Pancreas (tissue), 10 donors: ENCODE measurements at regions not wholly inside any gene's neighbourhood (a gene's known extent, or its start where the extent isn't known, plus 50 kb on each side); places are given as distances from the start of the nearest gene placed in this dataset.

ENCODE experiments used
- ATAC-seq, 4 donors: fragments of 200-7000 bp; cut with Tn5 transposase; one replicate each; pipeline versions ENCODE4 v1.8.0 to v1.9.1; 2020; ENCODE audit warnings: mild to moderate bottlenecking in 4 of 4, moderate library complexity in 4 of 4
- DNase-seq, 6 donors: peaks; one replicate each; pipeline ENCODE4 v3.0.0-alpha.2; 2020
- FAIRE-seq: peaks from 2 replicates; lab custom pipeline; 2012; peaks lifted over from hg19 to GRCh38; lab: Jason Lieb, UNC
- H3K27ac ChIP-seq, 4 donors: fragments of 200-600 bp; sonication (generic); 1 replicate in 3 of 4; 2 replicates in 1 of 4; pipeline versions ENCODE4 v1.5.0 to v1.8.0; 2020
- H3K27me3 ChIP-seq, 4 donors: fragments of 200-600 bp; one replicate each; pipeline ENCODE4 v1.8.0; 2021
- H3K36me3 ChIP-seq, 3 donors: fragments of 200-600 bp; sonication (generic) in 1 of 3; one replicate each; pipeline versions ENCODE4 v1.5.0 to v1.8.0; 2020 to 2021
- H3K4me1 ChIP-seq, 3 donors: fragments of 200-600 bp; one replicate each; pipeline ENCODE4 v1.8.0; 2021
- H3K4me3 ChIP-seq, 4 donors: fragments of 200-600 bp; sonication (generic) in 2 of 4; one replicate each; pipeline versions ENCODE4 v1.5.0 to v1.8.0; 2020 to 2021
- H3K9me3 ChIP-seq, 4 donors: fragments of 200-600 bp; one replicate each; pipeline ENCODE4 v1.8.0; 2021
- CTCF ChIP-seq, 4 donors: fragments of 200-600 bp; sonication (generic) in 3 of 4; IDR thresholded peaks; one replicate each; pipeline versions ENCODE4 v1.5.0 to v1.8.0; 2021; ENCODE audit warnings: antibody characterized with exemption in 4 of 4
- WGBS, 2 donors: extraction: QIAGEN DNeasy Blood & Tissue Kit; methylation state at CpG; one replicate each; pipeline ENCODE4 v1.1.7; 2013; 5-methylcytosine and 5-hydroxymethylcytosine counted together
- intact Hi-C, 3 donors: fragments of 100-400 bp; cut with DNase I; formaldehyde crosslinking; loops; one replicate each; pipeline versions ENCODE4 v1.11.1 to v1.14.2; 2022
- donor health status: healthy with polysubstance abuse.
- donor health status: DM: no; HTN: no; CAD: no; lungs with moderate emphysema.
- donor health status: DM: no; HTN: no; CAD: no.
- donor health status: control.
- donor health status: control.
- donor health status: Bipolar disorder and iron deficiency.
- donor health status: DM: yes; HTN: yes; CAD: no.
- donor health status: DM: no; HTN: no; CAD: no.
- donor health status: DM: no; HTN: no; CAD: no.
- donor health status: DM: yes; HTN: yes; CAD: no.

- peak overlapping the region in 1 of 4 donors; percentile 10 for H3K27ac ChIP-seq
- peak overlapping the region in 1 of 4 donors; percentile 17 for H3K4me3 ChIP-seq
- H3K9me3 ChIP-seq: no peaks in the 10 kb centered on the region
- 8 to 10% methylated on average over 3 of the region's 3 CpGs for WGBS, 2 donors
- no peaks in the 10 kb centered on the region for H3K27me3 ChIP-seq
- FAIRE-seq (no peak), ATAC-seq (peak; percentile 52 to 72 (median 58)), DNase-seq (no peak)
- intact Hi-C loops: loop anchor here in 1 of 3 donors (5.0 kb wide), 1 partner anchor 607 kb away; no protein-coding TSS in a partner anchor
- H3K36me3 ChIP-seq: no peaks in the 10 kb centered on the region
- TF ChIP-seq CTCF (IDR thresholded peaks at IDR 0.05): no peak
- peaks cover 0 to 18% (median 12%) of the 10 kb centered on the region in 3 donors for H3K4me1 ChIP-seq
These were observed 74.8 kb upstream of the PJA2 start for GRCh38 chr5:109484597-109484996.

- WGBS, 2 donors: 47 to 52% methylated on average over 2 of the region's 2 CpGs
- Histone ChIP-seq H3K27me3 (no peaks in the 10 kb centered on the region), H3K4me1 (peaks cover 0 to 18% (median 12%) of the 10 kb centered on the region in 3 donors), H3K9me3 (no peaks in the 10 kb centered on the region), H3K36me3 (no peaks in the 10 kb centered on the region), H3K27ac (no peak overlapping the region), H3K4me3 (no peak overlapping the region)
- DNase-seq (no peak), FAIRE-seq (no peak), ATAC-seq (peak in 2 of 4 donors; percentile 51 to 62)
- intact Hi-C loops: loop anchor here in 1 of 3 donors (5.0 kb wide), 1 partner anchor 606 kb away; no protein-coding TSS in a partner anchor
- no peak for TF ChIP-seq CTCF (IDR thresholded peaks at IDR 0.05)
These were observed 73.7 kb upstream of the PJA2 start for GRCh38 chr5:109483395-109483971.

GRCh38 chr5:109482748-109483147, 73.0 kb upstream of the PJA2 start:
- no peak for DNase-seq
- Histone ChIP-seq H3K27ac (no peak overlapping the region), H3K36me3 (no peaks in the 10 kb centered on the region), H3K4me1 (peaks cover 0 to 18% (median 12%) of the 10 kb centered on the region in 3 donors), H3K4me3 (no peak overlapping the region), H3K9me3 (no peaks in the 10 kb centered on the region), H3K27me3 (no peaks in the 10 kb centered on the region)
- WGBS, 2 donors: 89 to 90% methylated on average over 5 of the region's 5 CpGs
- intact Hi-C loops: loop anchor here in 1 of 3 donors (5.0 kb wide), 1 partner anchor 605 kb away; no protein-coding TSS in a partner anchor
- FAIRE-seq: no peak
- TF ChIP-seq CTCF (IDR thresholded peaks at IDR 0.05): no peak
- ATAC-seq: no peak

GRCh38 chr5:109479260-109479860, 69.6 kb upstream of the PJA2 start:
- ATAC-seq (no peak), FAIRE-seq (peak; percentile 74), DNase-seq (no peak)
- Histone ChIP-seq H3K27ac (no peak overlapping the region), H3K4me3 (no peak overlapping the region), H3K9me3 (no peaks in the 10 kb centered on the region), H3K4me1 (peaks cover 0 to 8% (median 5%) of the 10 kb centered on the region in 3 donors), H3K27me3 (no peaks in the 10 kb centered on the region), H3K36me3 (no peaks in the 10 kb centered on the region)
- WGBS, 2 donors: 88 to 92% methylated on average over 2 of the region's 2 CpGs
- no peak for TF ChIP-seq CTCF (IDR thresholded peaks at IDR 0.05)
- intact Hi-C loops: no loop called here

GRCh38 chr5:109478830-109479229, 69.1 kb upstream of the PJA2 start:
- Histone ChIP-seq H3K36me3 (no peaks in the 10 kb centered on the region), H3K27me3 (no peaks in the 10 kb centered on the region), H3K4me3 (no peak overlapping the region), H3K9me3 (no peaks in the 10 kb centered on the region), H3K4me1 (peaks cover 0 to 5% (median 3%) of the 10 kb centered on the region in 3 donors), H3K27ac (no peak overlapping the region)
- TF ChIP-seq CTCF (IDR thresholded peaks at IDR 0.05): no peak
- DNase-seq (no peak), FAIRE-seq (no peak), ATAC-seq (no peak)
- intact Hi-C loops: no loop called here
